ENCODE measurements at regions not wholly inside any gene's neighbourhood (a gene's known extent, or its start where the extent isn't known, plus 50 kb on each side); places are given as distances from the start of the nearest gene placed in this dataset.

DNA sequence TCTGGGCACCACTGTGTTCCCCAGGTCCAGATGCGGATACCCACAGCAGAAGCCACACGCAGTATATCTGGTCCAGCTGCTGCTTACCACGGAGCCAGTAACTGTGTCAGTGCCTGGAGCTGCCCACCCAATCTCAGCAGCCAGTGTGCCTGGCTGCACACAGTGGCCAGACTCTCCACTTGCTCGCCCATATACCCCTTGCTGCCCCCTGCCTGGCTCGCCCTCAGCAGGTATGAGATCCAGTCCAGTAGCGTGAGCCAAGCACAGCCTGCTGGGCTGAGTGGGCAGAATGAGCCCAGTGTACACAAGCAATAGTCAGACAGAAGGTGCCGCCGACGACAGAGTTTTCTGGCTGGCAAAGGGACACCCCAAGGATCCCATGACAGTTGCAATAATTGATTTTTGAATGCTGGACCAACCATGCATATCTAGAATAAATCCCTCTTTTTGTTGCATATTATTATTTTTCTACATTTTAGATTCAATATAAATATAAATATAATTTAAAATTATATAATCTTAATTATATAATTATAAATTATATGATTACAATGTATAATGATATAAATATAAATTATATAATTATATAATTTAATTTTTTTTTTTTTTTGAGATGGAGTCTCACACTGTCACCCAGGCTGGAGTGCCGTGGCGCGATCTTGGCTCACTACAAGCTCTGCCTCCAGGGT is 918.8 kb upstream of the MIR17HG start:
- no peak overlapping the region for H3K27ac ChIP-seq (ENCODE audit: extremely low read depth, low read depth, low read length)
- H3K4me3 ChIP-seq (ENCODE audit: low read depth, low read length) = no peak overlapping the region
- ChIA-PET CTCF (no interaction called here), POLR2A (no interaction called here)
- no peaks in the 10 kb centered on the region for H3K4me1 ChIP-seq (ENCODE audit: control insufficient read depth, insufficient read depth, low read length)
- TF ChIP-seq, protein P1, sequence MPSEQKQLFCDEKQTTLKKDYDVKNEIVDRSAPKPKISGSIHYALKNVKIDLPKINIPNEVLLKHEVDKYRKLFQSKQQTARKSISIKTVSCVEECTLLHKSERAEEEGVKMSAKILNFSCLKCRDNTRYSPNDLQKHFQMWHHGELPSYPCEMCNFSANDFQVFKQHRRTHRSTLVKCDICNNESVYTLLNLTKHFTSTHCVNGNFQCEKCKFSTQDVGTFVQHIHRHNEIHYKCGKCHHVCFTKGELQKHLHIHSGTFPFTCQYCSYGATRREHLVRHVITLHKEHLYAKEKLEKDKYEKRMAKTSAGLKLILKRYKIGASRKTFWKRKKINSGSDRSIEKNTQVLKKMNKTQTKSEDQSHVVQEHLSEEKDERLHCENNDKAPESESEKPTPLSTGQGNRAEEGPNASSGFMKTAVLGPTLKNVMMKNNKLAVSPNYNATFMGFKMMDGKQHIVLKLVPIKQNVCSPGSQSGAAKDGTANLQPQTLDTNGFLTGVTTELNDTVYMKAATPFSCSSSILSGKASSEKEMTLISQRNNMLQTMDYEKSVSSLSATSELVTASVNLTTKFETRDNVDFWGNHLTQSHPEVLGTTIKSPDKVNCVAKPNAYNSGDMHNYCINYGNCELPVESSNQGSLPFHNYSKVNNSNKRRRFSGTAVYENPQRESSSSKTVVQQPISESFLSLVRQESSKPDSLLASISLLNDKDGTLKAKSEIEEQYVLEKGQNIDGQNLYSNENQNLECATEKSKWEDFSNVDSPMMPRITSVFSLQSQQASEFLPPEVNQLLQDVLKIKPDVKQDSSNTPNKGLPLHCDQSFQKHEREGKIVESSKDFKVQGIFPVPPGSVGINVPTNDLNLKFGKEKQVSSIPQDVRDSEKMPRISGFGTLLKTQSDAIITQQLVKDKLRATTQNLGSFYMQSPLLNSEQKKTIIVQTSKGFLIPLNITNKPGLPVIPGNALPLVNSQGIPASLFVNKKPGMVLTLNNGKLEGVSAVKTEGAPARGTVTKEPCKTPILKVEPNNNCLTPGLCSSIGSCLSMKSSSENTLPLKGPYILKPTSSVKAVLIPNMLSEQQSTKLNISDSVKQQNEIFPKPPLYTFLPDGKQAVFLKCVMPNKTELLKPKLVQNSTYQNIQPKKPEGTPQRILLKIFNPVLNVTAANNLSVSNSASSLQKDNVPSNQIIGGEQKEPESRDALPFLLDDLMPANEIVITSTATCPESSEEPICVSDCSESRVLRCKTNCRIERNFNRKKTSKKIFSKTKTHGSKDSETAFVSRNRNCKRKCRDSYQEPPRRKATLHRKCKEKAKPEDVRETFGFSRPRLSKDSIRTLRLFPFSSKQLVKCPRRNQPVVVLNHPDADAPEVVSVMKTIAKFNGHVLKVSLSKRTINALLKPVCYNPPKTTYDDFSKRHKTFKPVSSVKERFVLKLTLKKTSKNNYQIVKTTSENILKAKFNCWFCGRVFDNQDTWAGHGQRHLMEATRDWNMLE (tag by site-specific recombination; conservative IDR thresholded peaks at IDR 0.05; ENCODE audit: low read depth) = no peak
- H3K36me3 ChIP-seq (ENCODE audit: control insufficient read depth in 2 of 2, insufficient read depth in 1 of 2, low read length in 2 of 2) = no peaks in the 10 kb centered on the region
- H3K9me3 ChIP-seq (ENCODE audit: control insufficient read depth, insufficient read depth, low read depth, low read length) = no peaks in the 10 kb centered on the region

DNA sequence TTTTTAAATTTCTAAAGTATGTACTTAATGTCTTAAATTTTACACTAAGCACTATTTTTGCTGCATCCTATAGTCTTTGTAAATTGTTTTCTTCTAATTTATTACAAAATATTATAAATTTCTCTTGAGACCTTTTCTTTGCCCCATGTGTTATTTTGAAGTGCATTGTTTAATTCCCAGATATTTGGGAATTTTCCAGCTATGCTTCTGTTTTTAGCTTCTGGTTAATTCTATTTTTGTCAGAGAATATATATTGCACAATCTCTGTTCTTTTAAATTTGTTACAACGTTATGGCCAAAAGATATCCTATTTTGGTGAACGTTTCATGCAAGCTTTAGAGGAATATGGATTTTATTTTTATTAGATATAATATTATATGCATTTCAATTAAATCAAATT is 917.4 kb upstream of the MIR17HG start:
- CTCF ChIA-PET = no interaction called here
- no peak overlapping the region for H3K27ac ChIP-seq (ENCODE audit: extremely low read depth, low read depth, low read length)
- no peaks in the 10 kb centered on the region for H3K36me3 ChIP-seq (ENCODE audit: control insufficient read depth in 2 of 2, insufficient read depth in 1 of 2, low read length in 2 of 2)
- POLR2A ChIA-PET = no interaction called here
- H3K4me3 ChIP-seq (ENCODE audit: low read depth, low read length) = no peak overlapping the region
- H3K4me1 ChIP-seq (ENCODE audit: control insufficient read depth, insufficient read depth, low read length) = no peaks in the 10 kb centered on the region
- TF ChIP-seq SP3 (tag by site-specific recombination; IDR thresholded peaks at IDR 0.05) (no peak), ZNF571 (tag by site-specific recombination; IDR thresholded peaks at IDR 0.05) (no peak), HOXD13 (CRISPR knock-in tag; IDR thresholded peaks at IDR 0.05; ENCODE audit: borderline replicate concordance) (no peak), ZFHX2 (tag by site-specific recombination; conservative IDR thresholded peaks at IDR 0.05) (no peak), ZNF211 (tag by site-specific recombination; IDR thresholded peaks at IDR 0.05; ENCODE audit: low read depth) (no peak), ZNF350 (tag by site-specific recombination; IDR thresholded peaks at IDR 0.05) (no peak), ZFP3 (tag by site-specific recombination; IDR thresholded peaks at IDR 0.05; ENCODE audit: low read depth) (no peak), ZNF138 (tag by site-specific recombination; IDR thresholded peaks at IDR 0.05; ENCODE audit: borderline replicate concordance) (no peak), ZFP37 (tag by site-specific recombination; IDR thresholded peaks at IDR 0.05) (no peak), ZNF660 (tag by site-specific recombination; IDR thresholded peaks at IDR 0.05) (no peak), ZBTB20 (tag by site-specific recombination; IDR thresholded peaks at IDR 0.05) (no peak), ZNF112 (tag by site-specific recombination; IDR thresholded peaks at IDR 0.05) (no peak)
- TF ChIP-seq, protein P2, sequence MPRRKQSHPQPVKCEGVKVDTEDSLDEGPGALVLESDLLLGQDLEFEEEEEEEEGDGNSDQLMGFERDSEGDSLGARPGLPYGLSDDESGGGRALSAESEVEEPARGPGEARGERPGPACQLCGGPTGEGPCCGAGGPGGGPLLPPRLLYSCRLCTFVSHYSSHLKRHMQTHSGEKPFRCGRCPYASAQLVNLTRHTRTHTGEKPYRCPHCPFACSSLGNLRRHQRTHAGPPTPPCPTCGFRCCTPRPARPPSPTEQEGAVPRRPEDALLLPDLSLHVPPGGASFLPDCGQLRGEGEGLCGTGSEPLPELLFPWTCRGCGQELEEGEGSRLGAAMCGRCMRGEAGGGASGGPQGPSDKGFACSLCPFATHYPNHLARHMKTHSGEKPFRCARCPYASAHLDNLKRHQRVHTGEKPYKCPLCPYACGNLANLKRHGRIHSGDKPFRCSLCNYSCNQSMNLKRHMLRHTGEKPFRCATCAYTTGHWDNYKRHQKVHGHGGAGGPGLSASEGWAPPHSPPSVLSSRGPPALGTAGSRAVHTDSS (tag by site-specific recombination; IDR thresholded peaks at IDR 0.05) = no peak
- TF ChIP-seq, protein P3, sequence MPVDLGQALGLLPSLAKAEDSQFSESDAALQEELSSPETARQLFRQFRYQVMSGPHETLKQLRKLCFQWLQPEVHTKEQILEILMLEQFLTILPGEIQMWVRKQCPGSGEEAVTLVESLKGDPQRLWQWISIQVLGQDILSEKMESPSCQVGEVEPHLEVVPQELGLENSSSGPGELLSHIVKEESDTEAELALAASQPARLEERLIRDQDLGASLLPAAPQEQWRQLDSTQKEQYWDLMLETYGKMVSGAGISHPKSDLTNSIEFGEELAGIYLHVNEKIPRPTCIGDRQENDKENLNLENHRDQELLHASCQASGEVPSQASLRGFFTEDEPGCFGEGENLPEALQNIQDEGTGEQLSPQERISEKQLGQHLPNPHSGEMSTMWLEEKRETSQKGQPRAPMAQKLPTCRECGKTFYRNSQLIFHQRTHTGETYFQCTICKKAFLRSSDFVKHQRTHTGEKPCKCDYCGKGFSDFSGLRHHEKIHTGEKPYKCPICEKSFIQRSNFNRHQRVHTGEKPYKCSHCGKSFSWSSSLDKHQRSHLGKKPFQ (tag by site-specific recombination; IDR thresholded peaks at IDR 0.05) = no peak
- TF ChIP-seq, protein P4, sequence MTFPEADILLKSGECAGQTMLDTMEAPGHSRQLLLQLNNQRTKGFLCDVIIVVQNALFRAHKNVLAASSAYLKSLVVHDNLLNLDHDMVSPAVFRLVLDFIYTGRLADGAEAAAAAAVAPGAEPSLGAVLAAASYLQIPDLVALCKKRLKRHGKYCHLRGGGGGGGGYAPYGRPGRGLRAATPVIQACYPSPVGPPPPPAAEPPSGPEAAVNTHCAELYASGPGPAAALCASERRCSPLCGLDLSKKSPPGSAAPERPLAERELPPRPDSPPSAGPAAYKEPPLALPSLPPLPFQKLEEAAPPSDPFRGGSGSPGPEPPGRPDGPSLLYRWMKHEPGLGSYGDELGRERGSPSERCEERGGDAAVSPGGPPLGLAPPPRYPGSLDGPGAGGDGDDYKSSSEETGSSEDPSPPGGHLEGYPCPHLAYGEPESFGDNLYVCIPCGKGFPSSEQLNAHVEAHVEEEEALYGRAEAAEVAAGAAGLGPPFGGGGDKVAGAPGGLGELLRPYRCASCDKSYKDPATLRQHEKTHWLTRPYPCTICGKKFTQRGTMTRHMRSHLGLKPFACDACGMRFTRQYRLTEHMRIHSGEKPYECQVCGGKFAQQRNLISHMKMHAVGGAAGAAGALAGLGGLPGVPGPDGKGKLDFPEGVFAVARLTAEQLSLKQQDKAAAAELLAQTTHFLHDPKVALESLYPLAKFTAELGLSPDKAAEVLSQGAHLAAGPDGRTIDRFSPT (tag by site-specific recombination; IDR thresholded peaks at IDR 0.05) = no peak
- TF ChIP-seq, protein P5, sequence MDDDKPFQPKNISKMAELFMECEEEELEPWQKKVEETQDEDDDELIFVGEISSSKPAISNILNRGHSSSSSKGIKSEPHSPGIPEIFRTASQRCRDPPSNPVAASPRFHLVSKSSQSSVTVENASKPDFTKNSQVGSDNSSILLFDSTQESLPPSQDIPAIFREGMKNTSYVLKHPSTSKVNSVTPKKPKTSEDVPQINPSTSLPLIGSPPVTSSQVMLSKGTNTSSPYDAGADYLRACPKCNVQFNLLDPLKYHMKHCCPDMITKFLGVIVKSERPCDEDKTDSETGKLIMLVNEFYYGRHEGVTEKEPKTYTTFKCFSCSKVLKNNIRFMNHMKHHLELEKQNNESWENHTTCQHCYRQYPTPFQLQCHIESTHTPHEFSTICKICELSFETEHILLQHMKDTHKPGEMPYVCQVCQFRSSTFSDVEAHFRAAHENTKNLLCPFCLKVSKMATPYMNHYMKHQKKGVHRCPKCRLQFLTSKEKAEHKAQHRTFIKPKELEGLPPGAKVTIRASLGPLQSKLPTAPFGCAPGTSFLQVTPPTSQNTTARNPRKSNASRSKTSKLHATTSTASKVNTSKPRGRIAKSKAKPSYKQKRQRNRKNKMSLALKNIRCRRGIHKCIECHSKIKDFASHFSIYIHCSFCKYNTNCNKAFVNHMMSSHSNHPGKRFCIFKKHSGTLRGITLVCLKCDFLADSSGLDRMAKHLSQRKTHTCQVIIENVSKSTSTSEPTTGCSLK (tag by site-specific recombination; IDR thresholded peaks at IDR 0.05) = no peak
- TF ChIP-seq, protein P6, sequence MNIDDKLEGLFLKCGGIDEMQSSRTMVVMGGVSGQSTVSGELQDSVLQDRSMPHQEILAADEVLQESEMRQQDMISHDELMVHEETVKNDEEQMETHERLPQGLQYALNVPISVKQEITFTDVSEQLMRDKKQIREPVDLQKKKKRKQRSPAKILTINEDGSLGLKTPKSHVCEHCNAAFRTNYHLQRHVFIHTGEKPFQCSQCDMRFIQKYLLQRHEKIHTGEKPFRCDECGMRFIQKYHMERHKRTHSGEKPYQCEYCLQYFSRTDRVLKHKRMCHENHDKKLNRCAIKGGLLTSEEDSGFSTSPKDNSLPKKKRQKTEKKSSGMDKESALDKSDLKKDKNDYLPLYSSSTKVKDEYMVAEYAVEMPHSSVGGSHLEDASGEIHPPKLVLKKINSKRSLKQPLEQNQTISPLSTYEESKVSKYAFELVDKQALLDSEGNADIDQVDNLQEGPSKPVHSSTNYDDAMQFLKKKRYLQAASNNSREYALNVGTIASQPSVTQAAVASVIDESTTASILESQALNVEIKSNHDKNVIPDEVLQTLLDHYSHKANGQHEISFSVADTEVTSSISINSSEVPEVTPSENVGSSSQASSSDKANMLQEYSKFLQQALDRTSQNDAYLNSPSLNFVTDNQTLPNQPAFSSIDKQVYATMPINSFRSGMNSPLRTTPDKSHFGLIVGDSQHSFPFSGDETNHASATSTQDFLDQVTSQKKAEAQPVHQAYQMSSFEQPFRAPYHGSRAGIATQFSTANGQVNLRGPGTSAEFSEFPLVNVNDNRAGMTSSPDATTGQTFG (tag by site-specific recombination; IDR thresholded peaks at IDR 0.05; ENCODE audit: borderline replicate concordance) = no peak
- no peaks in the 10 kb centered on the region for H3K9me3 ChIP-seq (ENCODE audit: control insufficient read depth, insufficient read depth, low read depth, low read length)

Measured in HEK293 (cell line).